Colon (tissue), 2 donors: ENCODE measurements at regions not wholly inside any gene's neighbourhood (a gene's known extent, or its start where the extent isn't known, plus 50 kb on each side); places are given as distances from the start of the nearest gene placed in this dataset.
"Not testable (repeated sequence)": the region's sequence is repeated elsewhere in the genome, so short reads cannot be mapped to it uniquely, and the experiment has no call there.

ENCODE experiments used
- FAIRE-seq: peaks from 2 replicates; lab custom pipeline; 2012; peaks lifted over from hg19 to GRCh38; lab: Jason Lieb, UNC
- donor health status: control.
- donor health status: control.

GRCh38 chr14:101284711-101285110 is 276.6 kb upstream of the DIO3 start:
- FAIRE-seq, result no peak

- FAIRE-seq, result no peak
Measured at GRCh38 chr14:101286271-101287018, 274.9 kb upstream of the DIO3 start.

- FAIRE-seq, result no peak
Measured at GRCh38 chr14:101288436-101289229, 272.7 kb upstream of the DIO3 start.

- no peak for FAIRE-seq
Measured at GRCh38 chr14:101289230-101289690, 272.0 kb upstream of the DIO3 start.

- no peak for FAIRE-seq
Measured at GRCh38 chr14:101289911-101290310, 271.4 kb upstream of the DIO3 start.

- no peak for FAIRE-seq
Measured at GRCh38 chr14:101290611-101291010, 270.7 kb upstream of the DIO3 start.

GRCh38 chr14:101291390-101291789 is 269.9 kb upstream of the DIO3 start:
- no peak for FAIRE-seq

- no peak for FAIRE-seq
Measured at GRCh38 chr14:101292448-101292847, 268.8 kb upstream of the DIO3 start.

- FAIRE-seq, result no peak
Measured at GRCh38 chr14:101293605-101294004, 267.7 kb upstream of the DIO3 start.

GRCh38 chr14:101294136-101294535 is 267.2 kb upstream of the DIO3 start:
- no peak for FAIRE-seq

GRCh38 chr14:101299781-101300180 is 261.5 kb upstream of the DIO3 start:
- not testable (repeated sequence) for FAIRE-seq

GRCh38 chr14:101301011-101301410 is 260.3 kb upstream of the DIO3 start:
- FAIRE-seq, result no peak

- not testable (repeated sequence) for FAIRE-seq
Measured at GRCh38 chr14:101307162-101307561, 254.1 kb upstream of the DIO3 start.

GRCh38 chr14:101311186-101311585 is 250.1 kb upstream of the DIO3 start:
- not testable (repeated sequence) for FAIRE-seq

- FAIRE-seq, result no peak
Measured at GRCh38 chr14:101313268-101313667, 248.0 kb upstream of the DIO3 start.

- no peak for FAIRE-seq
Measured at GRCh38 chr14:101315802-101316296, 245.4 kb upstream of the DIO3 start.

GRCh38 chr14:101318271-101318670 is 243.0 kb upstream of the DIO3 start:
- no peak for FAIRE-seq

GRCh38 chr14:101320396-101320795 is 240.9 kb upstream of the DIO3 start:
- no peak for FAIRE-seq

- no peak for FAIRE-seq
Measured at GRCh38 chr14:101322223-101322622, 239.1 kb upstream of the DIO3 start.

GRCh38 chr14:101323111-101323510 is 238.2 kb upstream of the DIO3 start:
- FAIRE-seq, result no peak

GRCh38 chr14:101323614-101324235 is 237.6 kb upstream of the DIO3 start:
- not testable (repeated sequence) for FAIRE-seq

GRCh38 chr14:101325319-101325718 is 236.0 kb upstream of the DIO3 start:
- no peak for FAIRE-seq
